ENCODE measurements at regions not wholly inside any gene's neighbourhood (a gene's known extent, or its start where the extent isn't known, plus 50 kb on each side); places are given as distances from the start of the nearest gene placed in this dataset.

DNA sequence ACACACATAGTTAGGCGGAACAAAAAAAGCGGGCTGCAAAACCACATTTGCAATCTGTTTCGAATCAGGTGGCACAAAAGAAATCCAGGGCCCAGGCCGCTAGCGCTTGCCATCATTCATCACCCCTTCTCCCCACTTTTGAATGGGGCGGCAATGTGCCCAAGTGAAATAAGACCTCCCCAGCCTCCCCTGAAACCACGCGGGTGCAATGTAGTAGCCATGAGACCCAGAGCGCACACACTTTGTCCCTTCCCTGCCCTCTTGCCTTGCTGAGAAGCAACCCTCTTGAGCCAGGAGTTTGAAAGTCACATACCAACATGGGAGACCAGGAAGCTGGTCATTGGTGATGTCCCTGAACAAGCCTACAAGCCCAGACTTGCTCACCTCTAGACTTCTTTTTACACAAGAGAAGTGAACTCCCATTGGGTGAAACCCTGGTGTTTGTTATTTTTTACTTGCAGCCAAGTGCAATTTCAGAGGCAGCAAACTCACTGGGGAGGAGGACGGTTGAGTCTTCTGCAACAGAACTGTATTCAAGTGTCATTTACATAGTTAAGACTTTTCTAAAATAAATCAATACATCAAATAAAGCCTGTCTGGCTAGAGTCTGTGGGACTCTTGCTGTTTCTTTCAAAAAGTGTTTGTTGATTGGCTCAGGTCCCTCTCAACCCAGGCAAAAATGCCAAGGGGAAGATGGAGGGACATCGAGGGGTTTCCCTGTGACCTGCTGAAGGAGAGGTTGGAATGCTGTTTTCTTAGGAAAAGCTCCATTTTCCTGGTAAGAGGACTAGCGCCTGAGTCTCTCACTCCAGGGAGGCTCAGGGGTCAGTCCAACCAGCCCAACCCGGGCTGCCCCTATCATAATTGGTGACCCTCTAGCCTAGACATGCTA lies 138.1 kb upstream of the PTPN1 start:
- H3K4me1 ChIP-seq, result peaks cover 0 to under 1% (median 0%) of the 10 kb centered on the region in 4 donors
- H3K36me3 ChIP-seq, result no peaks in the 10 kb centered on the region
- H3K4me3 ChIP-seq, result no peak overlapping the region
- H3K27ac ChIP-seq (replicated peaks in 1 of 4), result no peak overlapping the region
- intact Hi-C loops (cut with DNase I), result no loop called here
- WGBS, result 86% methylated on average over 13 of the region's 13 CpGs
- H3K9me3 ChIP-seq, result no peaks in the 10 kb centered on the region
- H3K27me3 ChIP-seq, result no peaks in the 10 kb centered on the region
- DNase-seq (ENCODE audit: extremely low spot score), result no peak
- TF ChIP-seq, protein P1, sequence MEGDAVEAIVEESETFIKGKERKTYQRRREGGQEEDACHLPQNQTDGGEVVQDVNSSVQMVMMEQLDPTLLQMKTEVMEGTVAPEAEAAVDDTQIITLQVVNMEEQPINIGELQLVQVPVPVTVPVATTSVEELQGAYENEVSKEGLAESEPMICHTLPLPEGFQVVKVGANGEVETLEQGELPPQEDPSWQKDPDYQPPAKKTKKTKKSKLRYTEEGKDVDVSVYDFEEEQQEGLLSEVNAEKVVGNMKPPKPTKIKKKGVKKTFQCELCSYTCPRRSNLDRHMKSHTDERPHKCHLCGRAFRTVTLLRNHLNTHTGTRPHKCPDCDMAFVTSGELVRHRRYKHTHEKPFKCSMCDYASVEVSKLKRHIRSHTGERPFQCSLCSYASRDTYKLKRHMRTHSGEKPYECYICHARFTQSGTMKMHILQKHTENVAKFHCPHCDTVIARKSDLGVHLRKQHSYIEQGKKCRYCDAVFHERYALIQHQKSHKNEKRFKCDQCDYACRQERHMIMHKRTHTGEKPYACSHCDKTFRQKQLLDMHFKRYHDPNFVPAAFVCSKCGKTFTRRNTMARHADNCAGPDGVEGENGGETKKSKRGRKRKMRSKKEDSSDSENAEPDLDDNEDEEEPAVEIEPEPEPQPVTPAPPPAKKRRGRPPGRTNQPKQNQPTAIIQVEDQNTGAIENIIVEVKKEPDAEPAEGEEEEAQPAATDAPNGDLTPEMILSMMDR (IDR thresholded peaks at IDR 0.05), result no peak
- no peak for TF ChIP-seq EP300 (IDR thresholded peaks at IDR 0.05)
- TF ChIP-seq POLR2A (IDR thresholded peaks at IDR 0.05; ENCODE audit: low read depth), result no peak
- TF ChIP-seq POLR2AphosphoS5 (IDR thresholded peaks at IDR 0.05), result no peak

DNA sequence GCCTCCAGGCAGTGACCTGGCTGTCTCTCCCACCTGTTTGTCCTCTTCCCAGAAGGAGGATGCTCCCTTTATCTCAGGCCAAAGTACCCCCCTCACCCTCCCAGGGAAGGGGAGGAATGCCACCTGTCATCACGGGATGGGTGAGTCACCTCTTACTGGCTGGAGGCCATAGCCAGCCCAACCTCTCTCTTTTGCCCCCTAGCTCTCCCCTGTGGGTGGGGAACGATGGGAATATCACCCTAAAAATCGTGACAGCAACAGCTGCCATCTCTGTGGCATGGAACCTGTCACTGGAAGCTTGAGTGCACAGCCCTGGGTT lies 137.5 kb upstream of the PTPN1 start:
- no peak for DNase-seq (ENCODE audit: extremely low spot score)
- no peak overlapping the region for H3K4me3 ChIP-seq
- no peak overlapping the region for H3K27ac ChIP-seq (replicated peaks in 1 of 4)
- H3K27me3 ChIP-seq, result no peaks in the 10 kb centered on the region
- no peaks in the 10 kb centered on the region for H3K9me3 ChIP-seq
- no CpG with 5 or more reads among the region's 3 CpGs for WGBS
- no peaks in the 10 kb centered on the region for H3K4me1 ChIP-seq
- H3K36me3 ChIP-seq, result no peaks in the 10 kb centered on the region
- TF ChIP-seq EP300 (IDR thresholded peaks at IDR 0.05) (no peak), POLR2AphosphoS5 (IDR thresholded peaks at IDR 0.05) (no peak), POLR2A (IDR thresholded peaks at IDR 0.05; ENCODE audit: low read depth) (no peak)
- TF ChIP-seq, protein P1 (IDR thresholded peaks at IDR 0.05), result no peak
- intact Hi-C loops (cut with DNase I), result no loop called here

DNA sequence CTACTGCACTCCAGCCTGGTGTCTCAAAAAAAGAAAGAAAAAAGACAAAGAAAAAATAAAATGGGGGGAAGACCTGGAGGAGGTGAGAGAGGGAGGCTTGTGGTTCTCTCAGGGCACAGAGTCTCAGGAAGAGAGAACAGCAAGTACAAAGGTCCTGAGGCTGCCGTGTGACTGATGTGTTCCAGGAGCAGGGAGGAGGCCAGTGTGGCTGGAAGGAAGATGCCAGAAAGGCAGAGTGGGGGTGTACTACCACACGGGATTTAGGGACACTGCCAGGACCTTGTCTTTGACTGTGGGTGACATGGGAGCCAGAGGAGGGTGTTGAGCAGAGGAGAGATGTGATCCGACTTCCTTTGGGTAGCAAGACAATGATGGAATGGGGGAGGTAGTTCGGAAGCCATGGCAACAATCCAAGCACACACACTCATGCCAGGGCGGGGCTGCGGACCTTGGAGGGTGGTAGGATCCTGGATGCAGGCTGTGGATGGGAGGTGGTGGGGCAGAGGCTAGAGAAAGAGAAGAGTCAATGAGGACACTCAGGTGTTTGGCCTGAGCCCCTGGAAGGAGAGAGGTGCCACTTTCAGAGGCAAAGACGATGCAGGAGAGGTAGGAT lies 136.4 kb upstream of the PTPN1 start:
- H3K36me3 ChIP-seq, result no peaks in the 10 kb centered on the region
- H3K27ac ChIP-seq (replicated peaks in 1 of 4), result no peak overlapping the region
- WGBS, result 70% methylated on average over 7 of the region's 7 CpGs
- peaks cover 4 to 8% (median 6%) of the 10 kb centered on the region in 4 donors for H3K4me1 ChIP-seq
- TF ChIP-seq, protein P1 (IDR thresholded peaks at IDR 0.05), result no peak
- TF ChIP-seq EP300 (IDR thresholded peaks at IDR 0.05) (no peak), POLR2A (IDR thresholded peaks at IDR 0.05; ENCODE audit: low read depth) (no peak), POLR2AphosphoS5 (IDR thresholded peaks at IDR 0.05) (no peak)
- intact Hi-C loops (cut with DNase I), result no loop called here
- H3K4me3 ChIP-seq, result no peak overlapping the region
- H3K27me3 ChIP-seq, result no peaks in the 10 kb centered on the region
- no peaks in the 10 kb centered on the region for H3K9me3 ChIP-seq
- DNase-seq (ENCODE audit: extremely low spot score), result no peak

GRCh38 chr20:50374541-50375078 lies 135.6 kb upstream of the PTPN1 start:
- no peaks in the 10 kb centered on the region for H3K9me3 ChIP-seq
- H3K4me3 ChIP-seq, result no peak overlapping the region
- H3K27me3 ChIP-seq, result no peaks in the 10 kb centered on the region
- peaks cover 10 to 16% (median 15%) of the 10 kb centered on the region in 4 donors for H3K4me1 ChIP-seq
- intact Hi-C loops (cut with DNase I), result loop anchor here (5.0 kb wide), 1 partner anchor 83 kb away; no protein-coding TSS in a partner anchor
- H3K36me3 ChIP-seq, result no peaks in the 10 kb centered on the region
- no peak overlapping the region for H3K27ac ChIP-seq (replicated peaks in 1 of 4)
- TF ChIP-seq, protein P1 (IDR thresholded peaks at IDR 0.05), result no peak
- TF ChIP-seq POLR2AphosphoS5 (IDR thresholded peaks at IDR 0.05), result no peak
- no peak for TF ChIP-seq EP300 (IDR thresholded peaks at IDR 0.05)
- no peak for TF ChIP-seq POLR2A (IDR thresholded peaks at IDR 0.05; ENCODE audit: low read depth)
- DNase-seq (ENCODE audit: extremely low spot score), result no peak
- 95% methylated on average over 4 of the region's 4 CpGs for WGBS

All from esophagus muscularis mucosa (tissue), 4 donors.